ENCODE measurements at regions not wholly inside any gene's neighbourhood (a gene's known extent, or its start where the extent isn't known, plus 50 kb on each side); places are given as distances from the start of the nearest gene placed in this dataset.

- H3K9me3 ChIP-seq (ENCODE audit: control insufficient read depth, low read depth, low read length), result no peaks in the 10 kb centered on the region
- H3K27me3 Mint-ChIP-seq (ENCODE audit: low read depth), result no peaks in the 10 kb centered on the region
- H3K4me1 ChIP-seq (ENCODE audit: insufficient read depth, low read length), result peaks cover 3% of the 10 kb centered on the region; the same call in 1 of the 2 replicates
- H3K4me2 ChIP-seq (ENCODE audit: insufficient read depth, insufficient read length, low read length), result no peak overlapping the region
- no peak overlapping the region for H4K5ac ChIP-seq (ENCODE audit: insufficient read length, low read depth, low read length)
- no peak overlapping the region for H3K9ac ChIP-seq (ENCODE audit: extremely low read depth, insufficient read length, low read length)
- H3K23ac ChIP-seq (ENCODE audit: insufficient read length, low read depth, low read length), result no peak overlapping the region
- H4K91ac ChIP-seq (ENCODE audit: insufficient read length, low read depth, low read length), result no peak overlapping the region
- H3K36me3 Mint-ChIP-seq (ENCODE audit: insufficient read depth in 1 of 3, low read depth in 3 of 3), result no peaks in the 10 kb centered on the region
- H3K4ac ChIP-seq (ENCODE audit: low read depth, low read length), result no peak overlapping the region
- H3T11ph ChIP-seq (ENCODE audit: low read length), result no peak overlapping the region
- no peaks in the 10 kb centered on the region for H3K27me3 ChIP-seq (ENCODE audit: insufficient read depth, low read length)
- no peak overlapping the region for H2AK5ac ChIP-seq (ENCODE audit: insufficient read length, low read length)
- TF ChIP-seq CTCF (conservative IDR thresholded peaks at IDR 0.05), result no peak
- no peak overlapping the region for H3K56ac ChIP-seq (ENCODE audit: insufficient read length, low read depth, low read length)
- H2BK20ac ChIP-seq (ENCODE audit: low read depth, low read length, poor library complexity, severe bottlenecking), result no peak overlapping the region
- H3K9me3 Mint-ChIP-seq, result no peaks in the 10 kb centered on the region
- H2AFZ ChIP-seq (ENCODE audit: low read length), result no peak overlapping the region
- no peak overlapping the region for H2BK15ac ChIP-seq (ENCODE audit: low read depth, low read length)
- H3K27ac ChIP-seq (ENCODE audit: insufficient read length, low read depth, low read length), result peak overlapping the region; percentile 97
- no peaks in the 10 kb centered on the region for H3K79me1 ChIP-seq (ENCODE audit: insufficient read depth, low read depth, low read length, poor library complexity, severe bottlenecking)
- no peak for DNase-seq
- no peak overlapping the region for H3K4me3 Mint-ChIP-seq
- H4K8ac ChIP-seq (replicated peaks; ENCODE audit: insufficient read length, low read depth, low read length), result no peak overlapping the region
- H3K23me2 ChIP-seq (ENCODE audit: insufficient read length, low read depth, low read length, poor library complexity, severe bottlenecking), result no peaks in the 10 kb centered on the region
- no peak overlapping the region for H2BK120ac ChIP-seq (ENCODE audit: low read depth, low read length, poor library complexity, severe bottlenecking)
- WGBS (ENCODE audit: extremely low coverage, insufficient read length, low lambda C conversion rate), result no CpG with 5 or more reads among the region's 1 CpG
- H4K20me1 ChIP-seq (ENCODE audit: control insufficient read depth, insufficient read depth, insufficient read length), result no peaks in the 10 kb centered on the region
- no peak overlapping the region for H3K14ac ChIP-seq (ENCODE audit: insufficient read depth, low read length)
- no peak overlapping the region for H3K18ac ChIP-seq (ENCODE audit: insufficient read length, low read depth, low read length)
- H2BK12ac ChIP-seq (ENCODE audit: insufficient read length, low read depth, low read length), result no peak overlapping the region
- no peaks in the 10 kb centered on the region for H3K79me2 ChIP-seq (ENCODE audit: insufficient read depth, low read length)
- H3K4me1 Mint-ChIP-seq, result peaks cover 9 to 20% of the 10 kb centered on the region in 2 experiments; a peak in 3 of 4 replicates
- peak overlapping the region in 2 of 3 experiments; percentile 55 to 60; a peak in 4 of 7 replicates for H3K27ac Mint-ChIP-seq
- no peak overlapping the region for H2BK5ac ChIP-seq (ENCODE audit: insufficient read length, low read length)
Measured at GRCh38 chr5:43772458-43772763, 169.4 kb downstream of the NNT start.

Data from H9 (cell line).